ENCODE measurements at regions not wholly inside any gene's neighbourhood (a gene's known extent, or its start where the extent isn't known, plus 50 kb on each side); places are given as distances from the start of the nearest gene placed in this dataset.
A peak's percentile ranks its signal among the peaks of the same experiment; 100 is the strongest.

GRCh38 chr15:25504307-25504706 lies 65.5 kb upstream of the UBE3A start:
- H3K27ac ChIP-seq = no peak overlapping the region
- H3K4me1 ChIP-seq (ENCODE audit: low read depth, poor library complexity, severe bottlenecking) = no peaks in the 10 kb centered on the region
- H3K4me3 ChIP-seq (IDR thresholded peaks at IDR 0.05; ENCODE audit: insufficient read depth, low read depth, low read length) = no peak overlapping the region
- no peaks in the 10 kb centered on the region for H3K79me2 ChIP-seq (ENCODE audit: insufficient read depth, low read depth)
- TF ChIP-seq CTCF (conservative IDR thresholded peaks at IDR 0.05; ENCODE audit: low read depth, low read length) = no peak
- H3K4me2 ChIP-seq = no peak overlapping the region
- no peak overlapping the region for H3K9ac ChIP-seq
- H2AFZ ChIP-seq (ENCODE audit: low read depth) = no peak overlapping the region
- H3K27me3 ChIP-seq (ENCODE audit: insufficient read depth, low read depth) = no peaks in the 10 kb centered on the region
- no peaks in the 10 kb centered on the region for H3K36me3 ChIP-seq (ENCODE audit: insufficient read depth)
- H4K20me1 ChIP-seq (ENCODE audit: insufficient read depth) = no peaks in the 10 kb centered on the region

GRCh38 chr15:25501828-25502446 lies 63.1 kb upstream of the UBE3A start:
- Histone ChIP-seq H4K20me1 (ENCODE audit: insufficient read depth) (no peaks in the 10 kb centered on the region), H3K4me1 (ENCODE audit: low read depth, poor library complexity, severe bottlenecking) (no peaks in the 10 kb centered on the region), H3K27ac (no peak overlapping the region), H3K4me2 (no peak overlapping the region), H3K9ac (no peak overlapping the region), H3K79me2 (ENCODE audit: insufficient read depth, low read depth) (no peaks in the 10 kb centered on the region), H3K27me3 (ENCODE audit: insufficient read depth, low read depth) (no peaks in the 10 kb centered on the region), H2AFZ (ENCODE audit: low read depth) (no peak overlapping the region), H3K36me3 (ENCODE audit: insufficient read depth) (no peaks in the 10 kb centered on the region), H3K4me3 (IDR thresholded peaks at IDR 0.05; ENCODE audit: insufficient read depth, low read depth, low read length) (no peak overlapping the region)
- TF ChIP-seq CTCF (conservative IDR thresholded peaks at IDR 0.05; ENCODE audit: low read depth, low read length) = 0 out of 2 replicates have a peak, but pooled peaks have one; percentile 21

- H2AFZ ChIP-seq (ENCODE audit: low read depth) = no peak overlapping the region
- H3K27ac ChIP-seq = no peak overlapping the region
- H3K27me3 ChIP-seq (ENCODE audit: insufficient read depth, low read depth) = no peaks in the 10 kb centered on the region
- H3K4me1 ChIP-seq (ENCODE audit: low read depth, poor library complexity, severe bottlenecking) = no peaks in the 10 kb centered on the region
- H4K20me1 ChIP-seq (ENCODE audit: insufficient read depth) = no peaks in the 10 kb centered on the region
- H3K4me3 ChIP-seq (IDR thresholded peaks at IDR 0.05; ENCODE audit: insufficient read depth, low read depth, low read length) = no peak overlapping the region
- no peak for TF ChIP-seq CTCF (conservative IDR thresholded peaks at IDR 0.05; ENCODE audit: low read depth, low read length)
- H3K79me2 ChIP-seq (ENCODE audit: insufficient read depth, low read depth) = no peaks in the 10 kb centered on the region
- H3K4me2 ChIP-seq = no peak overlapping the region
- H3K36me3 ChIP-seq (ENCODE audit: insufficient read depth) = no peaks in the 10 kb centered on the region
- no peak overlapping the region for H3K9ac ChIP-seq
Observed at GRCh38 chr15:25498835-25499234, 60.0 kb upstream of the UBE3A start.

- Histone ChIP-seq H3K9ac (no peak overlapping the region), H2AFZ (ENCODE audit: low read depth) (no peak overlapping the region), H3K79me2 (ENCODE audit: insufficient read depth, low read depth) (no peaks in the 10 kb centered on the region), H3K27me3 (ENCODE audit: insufficient read depth, low read depth) (no peaks in the 10 kb centered on the region), H3K4me3 (IDR thresholded peaks at IDR 0.05; ENCODE audit: insufficient read depth, low read depth, low read length) (no peak overlapping the region), H3K4me1 (ENCODE audit: low read depth, poor library complexity, severe bottlenecking) (no peaks in the 10 kb centered on the region), H4K20me1 (ENCODE audit: insufficient read depth) (no peaks in the 10 kb centered on the region), H3K4me2 (no peak overlapping the region), H3K36me3 (ENCODE audit: insufficient read depth) (no peaks in the 10 kb centered on the region), H3K27ac (no peak overlapping the region)
- no peak for TF ChIP-seq CTCF (conservative IDR thresholded peaks at IDR 0.05; ENCODE audit: low read depth, low read length)
Observed at GRCh38 chr15:25497934-25498333, 59.1 kb upstream of the UBE3A start.
